ENCODE measurements at regions not wholly inside any gene's neighbourhood (a gene's known extent, or its start where the extent isn't known, plus 50 kb on each side); places are given as distances from the start of the nearest gene placed in this dataset.

- no peak for TF ChIP-seq CTCF (IDR thresholded peaks at IDR 0.05)
- no peak for TF ChIP-seq EP300 (IDR thresholded peaks at IDR 0.05)
These were observed 231.3 kb upstream of the KCNMB2 start for GRCh38 chr3:178304758-178305467.

Measured in ovary (tissue), 3 donors.